Ectodermal cell (in vitro differentiated cells): ENCODE measurements at regions not wholly inside any gene's neighbourhood (a gene's known extent, or its start where the extent isn't known, plus 50 kb on each side); places are given as distances from the start of the nearest gene placed in this dataset.

Source experiments
- H3K27ac ChIP-seq: 2 replicates; pipeline ENCODE4 v1.7.0; 2013; ENCODE audit warnings: mild to moderate bottlenecking, low read depth, low read length; ENCODE audit not compliant: insufficient read depth, poor library complexity, severe bottlenecking
- H3K27me3 ChIP-seq: 2 replicates; pipeline ENCODE4 v1.7.0; 2013; ENCODE audit warnings: mild to moderate bottlenecking, low read length; ENCODE audit not compliant: insufficient read depth, control insufficient read depth, poor library complexity, severe bottlenecking
- H3K36me3 ChIP-seq: one replicate; pipeline ENCODE4 v1.7.0; 2013; ENCODE audit warnings: low read length; ENCODE audit not compliant: control insufficient read depth, insufficient read depth
- H3K4me1 ChIP-seq: one replicate; pipeline ENCODE4 v1.7.0; 2013; ENCODE audit warnings: low read length; ENCODE audit not compliant: control insufficient read depth, insufficient read depth
- H3K4me3 ChIP-seq: 2 replicates; pipeline ENCODE4 v1.7.0; 2013; ENCODE audit warnings: low read depth, low read length, control low read depth; ENCODE audit not compliant: insufficient read depth
- H3K9me3 ChIP-seq: 2 replicates; pipeline ENCODE4 v1.7.0; 2013; ENCODE audit warnings: mild to moderate bottlenecking, low read length, moderate library complexity; ENCODE audit not compliant: control insufficient read depth
- WGBS, 2 experiments: methylation state at CpG; one replicate each; pipeline ENCODE4 v1.1.7; 2013; ENCODE audit warnings: missing lambda C conversion rate in 2 of 2; 5-methylcytosine and 5-hydroxymethylcytosine counted together

GRCh38 chr10:10630782-10631181, 386.9 kb upstream of the CELF2 start:
- Histone ChIP-seq H3K9me3 (no peaks in the 10 kb centered on the region), H3K36me3 (no peaks in the 10 kb centered on the region), H3K27me3 (no peaks in the 10 kb centered on the region), H3K27ac (no peak overlapping the region), H3K4me1 (peaks cover 5% of the 10 kb centered on the region), H3K4me3 (no peak overlapping the region)
- 89 to 95% methylated on average over 3 to 4 of the region's 4 CpGs for WGBS, 2 experiments

- Histone ChIP-seq H3K4me1 (peaks cover 4% of the 10 kb centered on the region), H3K27ac (no peak overlapping the region)
Observed at GRCh38 chr10:10642189-10642588, 375.5 kb upstream of the CELF2 start.

GRCh38 chr10:10642751-10643150, 374.9 kb upstream of the CELF2 start:
- WGBS, 2 experiments, result 55 to 61% methylated on average over 2 of the region's 2 CpGs

More at GRCh38 chr10:10642189-10642588, 375.5 kb upstream of the CELF2 start:
- WGBS, 2 experiments, result 31 to 38% methylated on average over 1 of the region's 1 CpG
- no peaks in the 10 kb centered on the region for H3K27me3 ChIP-seq
- no peak overlapping the region for H3K4me3 ChIP-seq
- no peaks in the 10 kb centered on the region for H3K9me3 ChIP-seq
- H3K36me3 ChIP-seq, result no peaks in the 10 kb centered on the region

GRCh38 chr10:10644008-10644646, 373.5 kb upstream of the CELF2 start:
- no peaks in the 10 kb centered on the region for H3K9me3 ChIP-seq
- H3K27me3 ChIP-seq, result no peaks in the 10 kb centered on the region
- H3K4me1 ChIP-seq, result peaks cover 4% of the 10 kb centered on the region
- no peaks in the 10 kb centered on the region for H3K36me3 ChIP-seq
- H3K27ac ChIP-seq, result no peak overlapping the region
- no peak overlapping the region for H3K4me3 ChIP-seq
- 70 to 76% methylated on average over 5 of the region's 5 CpGs for WGBS, 2 experiments

More at GRCh38 chr10:10642751-10643150, 374.9 kb upstream of the CELF2 start:
- Histone ChIP-seq H3K36me3 (no peaks in the 10 kb centered on the region), H3K27ac (no peak overlapping the region), H3K9me3 (no peaks in the 10 kb centered on the region), H3K4me3 (no peak overlapping the region), H3K27me3 (no peaks in the 10 kb centered on the region), H3K4me1 (peaks cover 4% of the 10 kb centered on the region)

GRCh38 chr10:10644676-10645385, 372.8 kb upstream of the CELF2 start:
- H3K9me3 ChIP-seq, result no peaks in the 10 kb centered on the region
- H3K4me1 ChIP-seq, result peaks cover 4% of the 10 kb centered on the region
- no peaks in the 10 kb centered on the region for H3K36me3 ChIP-seq
- 63 to 71% methylated on average over 9 of the region's 9 CpGs for WGBS, 2 experiments
- H3K4me3 ChIP-seq, result no peak overlapping the region
- no peak overlapping the region for H3K27ac ChIP-seq
- no peaks in the 10 kb centered on the region for H3K27me3 ChIP-seq

GRCh38 chr10:10647331-10647730, 370.3 kb upstream of the CELF2 start:
- Histone ChIP-seq H3K9me3 (no peaks in the 10 kb centered on the region), H3K4me1 (peaks cover 4% of the 10 kb centered on the region), H3K36me3 (no peaks in the 10 kb centered on the region), H3K4me3 (no peak overlapping the region), H3K27me3 (no peaks in the 10 kb centered on the region), H3K27ac (no peak overlapping the region)
- WGBS, 2 experiments, result 78 to 85% methylated on average over 7 of the region's 7 CpGs

- no peak overlapping the region for H3K27ac ChIP-seq
- H3K9me3 ChIP-seq, result no peaks in the 10 kb centered on the region
- H3K27me3 ChIP-seq, result no peaks in the 10 kb centered on the region
- no peaks in the 10 kb centered on the region for H3K36me3 ChIP-seq
- 88 to 91% methylated on average over 2 to 4 of the region's 6 CpGs for WGBS, 2 experiments
- H3K4me3 ChIP-seq, result no peak overlapping the region
- no peaks in the 10 kb centered on the region for H3K4me1 ChIP-seq
Observed at GRCh38 chr10:10657139-10657760, 360.4 kb upstream of the CELF2 start.

- no peaks in the 10 kb centered on the region for H3K36me3 ChIP-seq
- H3K27me3 ChIP-seq, result no peaks in the 10 kb centered on the region
Observed at GRCh38 chr10:10658172-10658785, 359.4 kb upstream of the CELF2 start.

GRCh38 chr10:10660054-10660453, 357.6 kb upstream of the CELF2 start:
- Histone ChIP-seq H3K27ac (no peak overlapping the region), H3K4me3 (no peak overlapping the region), H3K27me3 (no peaks in the 10 kb centered on the region), H3K4me1 (peaks cover 4% of the 10 kb centered on the region), H3K36me3 (no peaks in the 10 kb centered on the region), H3K9me3 (no peaks in the 10 kb centered on the region)
- no CpG with 5 or more reads among the region's 1 CpG for WGBS, 2 experiments

More at GRCh38 chr10:10658172-10658785, 359.4 kb upstream of the CELF2 start:
- Histone ChIP-seq H3K27ac (no peak overlapping the region), H3K4me1 (peaks cover 3% of the 10 kb centered on the region), H3K4me3 (no peak overlapping the region), H3K9me3 (no peaks in the 10 kb centered on the region)

- 96 to 98% methylated on average over 4 of the region's 4 CpGs for WGBS, 2 experiments
- no peaks in the 10 kb centered on the region for H3K9me3 ChIP-seq
- H3K27ac ChIP-seq, result no peak overlapping the region
- no peaks in the 10 kb centered on the region for H3K27me3 ChIP-seq
- H3K4me3 ChIP-seq, result no peak overlapping the region
- peaks cover 4% of the 10 kb centered on the region for H3K4me1 ChIP-seq
- H3K36me3 ChIP-seq, result no peaks in the 10 kb centered on the region
Observed at GRCh38 chr10:10661176-10661575, 356.5 kb upstream of the CELF2 start.
